Common myeloid progenitor, CD34-positive (primary cell): ENCODE measurements at regions not wholly inside any gene's neighbourhood (a gene's known extent, or its start where the extent isn't known, plus 50 kb on each side); places are given as distances from the start of the nearest gene placed in this dataset.
A peak's percentile ranks its signal among the peaks of the same experiment; 100 is the strongest.

Experiments used
- CTCF ChIA-PET: fragments of 350-600 bp; sonication (Branson Sonifier 250); formaldehyde crosslinking; loops from one replicate; lab custom pipeline; 2021; ENCODE audit warnings: antibody characterized with exemption; lab: Charles Lee
- POLR2A ChIA-PET: fragments of 350-600 bp; sonication (Branson Sonifier 250); formaldehyde crosslinking; loops from one replicate; lab custom pipeline; 2021; ENCODE audit warnings: antibody characterized with exemption; lab: Charles Lee
- DNase-seq, 3 donors: peaks; one replicate each; pipeline versions ENCODE4 v3.0.0 to v3.0.0-alpha.2; 2013
- H3K27ac ChIP-seq, 2 experiments: 1 replicate in 1 of 2; 2 replicates in 1 of 2; pipeline ENCODE4 v1.7.0; 2013; ENCODE audit warnings: inconsistent platforms in 2 of 2, low read length in 2 of 2, mild to moderate bottlenecking in 2 of 2, low read depth in 1 of 2, moderate library complexity in 1 of 2; ENCODE audit not compliant: severe bottlenecking in 2 of 2, insufficient read depth in 1 of 2, poor library complexity in 1 of 2
- H3K27me3 ChIP-seq, 5 experiments: replicated peaks in 2 of 5; 1 replicate in 3 of 5; 2 replicates in 2 of 5; pipeline versions ENCODE4 v1.6.1 to v1.7.0; 2013; ENCODE audit warnings: low read length in 4 of 5, mild to moderate bottlenecking in 2 of 5, moderate library complexity in 2 of 5, inconsistent platforms in 1 of 5; ENCODE audit not compliant: insufficient read depth in 5 of 5, control insufficient read depth in 4 of 5
- H3K36me3 ChIP-seq, 4 experiments: 1 replicate in 2 of 4; 2 replicates in 2 of 4; pipeline versions ENCODE4 v1.6.1 to v1.7.0; 2013; ENCODE audit warnings: low read length in 3 of 4, control low read depth in 1 of 4, mild to moderate bottlenecking in 1 of 4; ENCODE audit not compliant: control insufficient read depth in 4 of 4, insufficient read depth in 4 of 4
- H3K4me1 ChIP-seq, 4 experiments: 1 replicate in 3 of 4; 2 replicates in 1 of 4; pipeline versions ENCODE4 v1.6.1 to v1.7.1; 2013; ENCODE audit warnings: low read length in 3 of 4, mild to moderate bottlenecking in 3 of 4, control low read depth in 1 of 4, inconsistent platforms in 1 of 4, moderate library complexity in 1 of 4; ENCODE audit not compliant: control insufficient read depth in 4 of 4, insufficient read depth in 4 of 4; ENCODE audit errors: control extremely low read depth in 1 of 4
- H3K4me3 ChIP-seq, 7 experiments: 1 replicate in 4 of 7; 2 replicates in 3 of 7; pipeline versions ENCODE4 v1.5.1 to v1.7.0; 2013; ENCODE audit warnings: mild to moderate bottlenecking in 7 of 7, low read length in 6 of 7, moderate library complexity in 6 of 7, inconsistent platforms in 2 of 7, low read depth in 2 of 7, control low read depth in 1 of 7; ENCODE audit not compliant: insufficient read depth in 4 of 7, control insufficient read depth in 1 of 7; ENCODE audit errors: extremely low read depth in 1 of 7
- H3K9me3 ChIP-seq, 5 experiments: 1 replicate in 4 of 5; 2 replicates in 1 of 5; pipeline versions ENCODE4 v1.6.1 to v1.7.1; 2013; ENCODE audit warnings: low read length in 4 of 5, mild to moderate bottlenecking in 2 of 5, inconsistent platforms in 1 of 5, low read depth in 1 of 5, moderate library complexity in 1 of 5; ENCODE audit not compliant: control insufficient read depth in 4 of 5, insufficient read depth in 2 of 5; ENCODE audit errors: control extremely low read depth in 1 of 5
- WGBS: methylation state at CpG from one replicate; pipeline ENCODE4 v1.1.5; 2013; ENCODE audit not compliant: insufficient coverage; 5-methylcytosine and 5-hydroxymethylcytosine counted together

DNA sequence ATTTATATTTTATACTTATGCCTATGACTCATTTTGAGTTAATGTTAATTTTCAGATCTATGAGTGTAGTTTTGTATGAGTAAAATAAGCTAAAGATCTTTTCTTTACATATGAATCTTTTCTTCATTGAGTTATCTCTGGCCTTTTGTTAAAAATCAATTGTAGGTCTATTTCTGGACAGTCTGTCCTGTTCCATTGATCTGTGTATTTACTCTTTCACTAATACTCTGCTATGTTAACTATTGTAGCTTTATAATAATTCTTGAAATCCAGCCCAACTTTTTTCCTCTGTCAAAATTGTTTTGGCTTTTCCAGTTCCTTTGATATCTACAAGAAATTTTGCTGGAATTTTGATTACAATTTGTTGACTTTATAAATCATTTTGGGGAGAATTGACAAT, 177.0 kb downstream of the RBM46 start:
- CTCF ChIA-PET = no interaction called here
- POLR2A ChIA-PET = no interaction called here

GRCh38 chr4:154958621-154959358, 177.7 kb downstream of the RBM46 start:
- Histone ChIP-seq H3K4me1 (no peaks in the 10 kb centered on the region), H3K27ac (no peak overlapping the region), H3K4me3 (no peak overlapping the region), H3K36me3 (no peaks in the 10 kb centered on the region), H3K27me3 (no peaks in the 10 kb centered on the region), H3K9me3 (peaks cover 0 to 4% (median 0%) of the 10 kb centered on the region in 5 experiments)
- WGBS = 88% methylated on average over 1 of the region's 2 CpGs
- DNase-seq = no peak
- ChIA-PET CTCF (no interaction called here), POLR2A (no interaction called here)

More for the DNA sequence above, 177.0 kb downstream of the RBM46 start:
- Histone ChIP-seq H3K36me3 (no peaks in the 10 kb centered on the region), H3K9me3 (peaks cover 0 to 4% (median 0%) of the 10 kb centered on the region in 5 experiments), H3K4me3 (no peak overlapping the region), H3K4me1 (no peaks in the 10 kb centered on the region), H3K27ac (no peak overlapping the region), H3K27me3 (no peaks in the 10 kb centered on the region)
- DNase-seq = no peak

DNA sequence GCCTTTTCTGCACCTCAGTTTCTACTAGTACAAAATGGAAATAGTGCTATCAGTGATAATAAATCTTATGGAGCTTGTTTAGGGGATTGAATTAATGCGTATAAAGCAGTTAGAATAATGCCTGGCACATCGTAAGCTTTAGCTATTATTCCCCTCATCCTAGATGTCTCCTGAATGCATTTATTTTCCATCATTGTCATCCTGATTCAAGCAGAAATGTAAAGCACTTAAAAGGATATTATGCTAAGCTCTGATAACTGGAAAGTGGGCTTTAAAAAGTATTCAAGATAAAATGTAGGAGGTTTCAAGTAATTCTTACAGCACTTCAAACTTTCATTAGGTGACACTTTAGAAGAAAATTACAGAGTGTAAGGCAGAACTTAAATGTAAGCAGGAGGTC, 178.7 kb downstream of the RBM46 start:
- H3K9me3 ChIP-seq = no peaks in the 10 kb centered on the region
- H3K4me1 ChIP-seq = no peaks in the 10 kb centered on the region
- no peaks in the 10 kb centered on the region for H3K36me3 ChIP-seq
- POLR2A ChIA-PET = no interaction called here
- no peak overlapping the region for H3K27ac ChIP-seq
- no peaks in the 10 kb centered on the region for H3K27me3 ChIP-seq
- WGBS = no CpG with 5 or more reads among the region's 2 CpGs
- H3K4me3 ChIP-seq = no peak overlapping the region
- DNase-seq = no peak
- CTCF ChIA-PET = no interaction called here

DNA sequence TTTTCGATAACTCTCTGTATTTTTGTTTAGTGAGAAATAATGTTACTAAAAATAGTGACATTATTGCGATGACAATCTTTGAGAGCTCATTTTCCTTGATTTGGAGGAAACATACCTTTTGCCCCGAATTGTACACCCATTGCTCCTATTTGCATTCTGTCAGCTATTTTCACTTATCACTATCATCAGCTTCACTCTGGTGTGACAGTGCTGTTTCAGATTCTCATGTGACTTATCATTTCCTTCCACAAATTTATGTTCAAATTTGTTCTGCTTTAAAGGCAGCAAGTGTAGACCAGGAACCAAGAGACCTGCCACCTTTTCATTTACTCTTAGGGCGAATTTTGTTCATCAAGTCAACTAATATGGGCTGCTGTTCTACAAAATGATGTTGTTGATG, 179.4 kb downstream of the RBM46 start:
- Histone ChIP-seq H3K9me3 (no peaks in the 10 kb centered on the region), H3K27me3 (no peaks in the 10 kb centered on the region), H3K36me3 (no peaks in the 10 kb centered on the region), H3K27ac (no peak overlapping the region), H3K4me3 (no peak overlapping the region), H3K4me1 (no peaks in the 10 kb centered on the region)
- no peak for DNase-seq
- POLR2A ChIA-PET = no interaction called here
- WGBS = 100% methylated on average over 3 of the region's 4 CpGs
- CTCF ChIA-PET = interaction anchor here (0.8 kb wide), 1 partner anchor 9 kb away, joined by 3 read pairs; no protein-coding TSS in a partner anchor

DNA sequence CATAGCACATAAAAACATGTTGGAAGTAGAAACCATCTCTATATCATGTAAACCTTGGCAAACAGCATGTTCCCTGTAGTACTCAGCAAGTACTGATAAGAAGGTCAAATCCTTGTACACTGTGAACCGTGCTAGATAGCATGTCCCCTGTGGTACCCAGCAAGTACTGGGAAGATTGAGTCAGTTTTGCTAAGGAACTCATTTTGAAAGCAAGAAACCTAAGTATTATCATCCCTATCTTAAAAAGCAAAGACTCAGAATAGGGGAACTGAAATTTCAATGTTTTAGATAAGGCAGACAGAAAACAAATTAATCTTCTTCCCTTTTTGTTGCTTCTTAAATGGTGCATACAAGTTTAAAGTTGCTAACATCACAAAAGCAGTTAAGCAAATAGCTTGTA, 180.2 kb downstream of the RBM46 start:
- no peak overlapping the region for H3K4me3 ChIP-seq
- POLR2A ChIA-PET = no interaction called here
- no peaks in the 10 kb centered on the region for H3K27me3 ChIP-seq
- WGBS = no CpG with 5 or more reads among the region's 1 CpG
- H3K4me1 ChIP-seq = no peaks in the 10 kb centered on the region
- no peak overlapping the region for H3K27ac ChIP-seq
- H3K36me3 ChIP-seq = no peaks in the 10 kb centered on the region
- CTCF ChIA-PET = interaction anchor here (0.8 to 1.1 kb wide), 2 partner anchors 10 to 11 kb away, joined by 3 to 5 read pairs; no protein-coding TSS in a partner anchor
- no peaks in the 10 kb centered on the region for H3K9me3 ChIP-seq
- DNase-seq = peak in 1 of 3 donors; percentile 2

DNA sequence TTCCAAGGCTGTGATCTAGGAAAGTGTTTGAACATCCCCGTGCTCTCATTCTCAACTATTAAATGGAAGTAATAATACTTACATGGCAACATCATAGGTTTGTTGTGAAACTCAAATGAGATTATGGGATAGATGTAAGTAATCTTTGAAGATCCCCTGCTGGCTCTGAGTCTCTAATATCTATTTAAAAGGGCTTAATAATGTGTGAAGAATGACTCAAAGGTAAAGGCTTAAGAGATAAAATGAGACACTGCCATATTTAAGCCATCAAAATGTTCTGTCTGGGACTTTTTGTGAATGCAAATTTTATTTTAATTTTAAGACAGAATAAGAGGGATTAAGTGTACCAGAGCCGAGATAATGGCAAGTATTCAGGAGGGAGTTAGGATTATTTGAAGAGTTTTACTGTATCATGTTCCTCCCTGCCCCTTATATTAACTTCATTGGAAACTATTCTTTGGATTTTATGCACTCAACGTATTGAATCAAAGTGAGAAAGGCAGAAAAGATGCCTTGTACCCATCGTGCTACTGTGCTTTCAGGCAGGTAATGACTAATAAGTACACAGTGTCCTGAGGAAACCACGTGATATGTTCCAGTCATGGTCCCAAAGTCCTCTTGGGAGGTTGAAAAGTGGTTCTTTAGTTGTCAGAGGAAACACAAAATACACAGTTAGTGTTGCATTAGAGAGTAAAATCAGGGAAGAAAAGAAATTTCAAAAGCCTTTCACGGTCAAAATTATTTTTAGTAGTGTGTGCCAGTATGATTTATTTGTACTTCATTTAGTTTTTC, 192.4 kb downstream of the RBM46 start:
- 89% methylated on average over 2 of the region's 6 CpGs for WGBS
- CTCF ChIA-PET = no interaction called here
- no peaks in the 10 kb centered on the region for H3K4me1 ChIP-seq
- H3K9me3 ChIP-seq = no peaks in the 10 kb centered on the region
- H3K4me3 ChIP-seq = no peak overlapping the region
- POLR2A ChIA-PET = no interaction called here
- DNase-seq = no peak
- peaks cover 0 to 2% (median 0%) of the 10 kb centered on the region in 5 experiments for H3K27me3 ChIP-seq
- H3K27ac ChIP-seq = no peak overlapping the region
- no peaks in the 10 kb centered on the region for H3K36me3 ChIP-seq

DNA sequence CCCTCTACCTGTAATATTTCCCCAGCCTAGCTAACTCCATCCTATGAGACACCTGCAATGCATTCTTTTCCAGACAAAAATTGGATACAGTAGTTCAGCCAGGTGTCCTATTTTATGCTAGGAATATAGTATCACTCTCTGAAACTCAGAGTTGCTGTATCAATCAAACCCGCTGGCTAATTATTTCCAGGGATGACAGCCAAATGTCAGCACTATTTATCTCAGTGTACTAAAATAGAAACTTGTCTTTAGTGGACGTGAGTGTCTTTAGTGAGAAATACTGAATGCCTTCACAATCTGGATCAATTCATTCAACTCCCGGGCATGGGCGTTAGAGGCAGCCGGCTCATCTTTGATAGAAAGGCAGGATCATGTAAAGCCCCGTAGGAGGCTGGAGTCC, 196.2 kb downstream of the RBM46 start:
- H3K27ac ChIP-seq = no peak overlapping the region
- H3K27me3 ChIP-seq = peaks cover 0 to 2% (median 0%) of the 10 kb centered on the region in 5 experiments
- H3K36me3 ChIP-seq = no peaks in the 10 kb centered on the region
- ChIA-PET POLR2A (no interaction called here), CTCF (no interaction called here)
- no peak overlapping the region for H3K4me3 ChIP-seq
- no peak for DNase-seq
- peaks cover 0 to 4% (median 0%) of the 10 kb centered on the region in 5 experiments for H3K9me3 ChIP-seq
- H3K4me1 ChIP-seq = no peaks in the 10 kb centered on the region
- WGBS = 90% methylated on average over 5 of the region's 6 CpGs
